NCI-H1436 (cell line): ENCODE measurements at regions not wholly inside any gene's neighbourhood (a gene's known extent, or its start where the extent isn't known, plus 50 kb on each side); places are given as distances from the start of the nearest gene placed in this dataset.
A peak's percentile ranks its signal among the peaks of the same experiment; 100 is the strongest.

ENCODE experiments used
- DNase-seq: peaks from one replicate; lab custom pipeline; 2025; lab: John Stamatoyannopoulos, UW

DNA sequence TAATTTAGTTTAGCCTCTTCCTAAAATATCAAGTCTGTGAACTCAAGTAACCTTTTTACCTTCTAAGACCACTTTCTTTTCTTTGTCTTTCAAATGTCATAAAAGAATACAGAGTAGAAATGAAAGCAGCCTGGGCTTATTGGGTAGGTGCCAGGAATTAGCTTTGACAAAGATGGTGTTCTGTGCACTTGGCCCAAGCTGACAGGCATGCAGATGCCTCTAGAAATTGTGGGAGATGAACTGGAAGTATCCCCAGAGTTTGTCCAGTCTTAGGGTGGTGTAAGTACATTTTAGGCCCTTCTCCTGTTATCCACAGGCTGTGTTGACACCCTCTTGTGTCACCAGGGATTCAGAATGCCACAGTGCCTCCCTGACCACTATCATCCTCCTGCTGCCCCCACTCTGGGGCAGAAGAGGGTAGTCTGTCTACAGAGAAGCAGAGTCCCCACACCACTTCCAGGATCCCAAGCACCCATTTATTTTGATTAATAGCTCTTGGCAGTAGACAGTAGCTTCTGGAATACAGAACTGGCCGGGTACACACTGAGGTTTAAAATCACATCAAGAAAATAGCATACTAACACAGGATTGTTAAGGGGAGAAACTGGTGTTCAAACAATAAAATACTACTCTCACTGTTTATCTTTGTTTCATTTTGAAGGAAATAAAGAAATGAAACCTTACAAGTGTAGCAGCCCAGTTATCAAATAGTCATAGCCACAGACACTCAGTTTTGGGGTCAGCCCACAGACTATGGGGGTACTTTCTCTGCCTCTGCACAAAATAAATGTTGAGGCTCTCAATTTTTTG is 343.2 kb downstream of the KCNRG start:
- no peak for DNase-seq

DNA sequence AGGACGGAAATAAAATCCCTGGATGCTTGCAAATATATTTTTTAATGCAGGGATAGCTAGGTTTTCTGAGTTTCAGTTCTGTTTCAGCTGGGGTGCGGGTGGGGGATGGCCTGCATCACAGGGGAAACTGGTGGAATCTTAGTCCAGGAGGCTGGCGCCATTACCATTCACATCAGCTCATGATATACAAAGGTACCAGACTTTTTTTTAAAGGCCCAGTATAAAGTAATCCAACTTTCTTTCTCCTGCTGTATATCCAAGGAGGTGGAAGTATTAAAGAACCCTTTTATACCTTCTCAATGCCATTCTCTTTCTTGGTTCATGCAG is 343.8 kb downstream of the KCNRG start:
- no peak for DNase-seq

DNA sequence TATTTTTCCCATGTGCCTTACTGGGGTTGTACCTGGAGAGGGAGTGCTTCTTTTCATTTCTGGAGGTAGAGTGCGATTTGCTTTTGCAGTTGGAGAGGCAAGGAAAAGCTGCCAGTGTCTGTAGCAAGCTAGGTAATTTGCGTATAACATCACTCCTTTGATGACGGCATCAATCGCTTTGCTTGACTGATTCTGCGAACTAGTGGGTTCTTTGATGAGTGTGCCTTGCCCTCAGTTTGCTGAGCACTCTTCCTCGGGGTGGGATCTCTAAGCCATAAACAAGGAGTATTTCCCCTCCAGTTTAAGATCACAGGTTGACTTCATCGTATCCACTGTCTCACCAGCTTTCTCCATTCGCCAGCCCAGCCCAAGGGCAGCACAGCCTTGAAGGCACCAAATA is 344.5 kb downstream of the KCNRG start:
- no peak for DNase-seq

DNA sequence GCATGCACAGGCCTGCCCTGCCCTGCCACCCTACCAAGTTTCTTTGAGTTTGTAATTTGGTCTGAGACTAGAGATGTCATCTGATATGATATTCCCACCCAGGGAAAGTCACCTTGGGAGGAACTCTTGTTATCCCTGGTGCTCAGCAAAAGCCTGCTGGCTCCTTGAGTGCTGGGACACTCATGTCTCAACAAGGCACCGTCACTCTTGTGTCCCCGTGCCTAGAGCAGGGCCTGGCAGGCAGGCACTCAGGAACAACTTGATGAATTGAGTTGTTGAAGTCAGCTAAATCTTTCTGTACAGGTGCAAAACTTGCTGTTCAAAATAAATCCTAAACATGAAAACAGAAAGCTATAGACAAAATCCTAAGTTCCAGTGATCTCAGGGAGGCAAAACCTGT is 345.4 kb downstream of the KCNRG start:
- DNase-seq, result no peak

DNA sequence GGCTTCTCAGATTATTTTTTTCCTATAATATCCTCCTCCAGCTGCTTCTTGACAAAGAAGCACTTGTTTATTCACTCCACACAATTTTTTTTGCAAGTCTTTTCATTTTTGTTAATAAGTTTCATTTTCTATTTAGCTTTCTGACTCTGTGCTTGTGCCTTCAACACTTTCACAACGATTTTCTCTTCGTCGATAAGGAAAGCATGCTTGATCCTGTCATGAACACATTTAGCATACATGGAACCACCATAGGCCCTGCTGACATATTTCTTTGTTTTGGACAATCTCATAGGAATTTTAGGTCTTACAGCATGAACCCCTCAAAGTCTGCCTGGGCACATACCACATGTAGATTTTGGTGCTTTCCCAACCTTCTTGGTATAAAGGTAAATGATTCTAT is 346.0 kb downstream of the KCNRG start:
- DNase-seq, result no peak

DNA sequence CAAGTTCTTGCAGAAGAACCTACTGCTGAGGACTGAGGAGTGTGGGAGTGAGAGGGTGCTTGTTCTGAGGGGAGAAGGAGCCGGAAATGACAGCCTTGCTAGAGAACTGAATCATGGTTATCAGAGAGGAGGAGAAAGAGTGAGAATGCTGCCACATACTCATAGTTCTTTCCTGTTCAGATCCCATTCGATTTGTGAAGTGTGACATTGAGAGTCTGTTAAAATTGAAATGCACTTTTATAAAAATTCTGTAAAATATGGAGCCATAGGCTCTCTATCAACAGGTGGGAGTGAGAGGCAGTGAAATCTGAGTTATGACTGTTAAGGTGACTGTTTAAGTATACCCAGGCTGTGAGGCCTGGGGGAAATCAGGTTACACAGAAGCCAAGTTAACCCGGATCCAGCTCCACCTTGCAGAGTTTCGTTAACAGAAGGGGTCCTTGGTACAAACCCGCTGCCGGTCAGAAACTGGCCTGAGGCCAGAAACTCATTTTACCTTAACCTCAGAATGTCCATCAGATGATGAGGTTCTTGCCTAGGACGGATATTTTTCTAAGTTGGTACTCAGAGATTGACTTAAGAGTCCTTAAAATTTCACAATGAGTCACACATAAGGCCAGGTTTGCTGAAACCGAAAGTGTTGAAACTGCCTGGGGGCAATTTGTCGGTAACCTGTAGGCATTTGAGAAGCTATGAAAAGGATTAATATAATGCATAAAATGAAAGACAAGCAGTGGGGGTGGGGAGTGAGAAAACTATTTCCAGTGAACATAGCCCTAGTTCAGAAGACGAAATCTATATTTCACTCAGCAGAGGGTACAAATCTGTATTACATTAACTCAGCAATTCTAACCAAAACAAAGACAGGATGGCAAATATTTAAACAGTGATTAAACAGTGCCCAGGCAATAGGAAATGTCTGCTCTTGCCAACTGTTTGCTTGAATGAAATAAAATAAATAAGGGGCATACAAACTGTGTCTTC is 350.5 kb downstream of the KCNRG start:
- no peak for DNase-seq

DNA sequence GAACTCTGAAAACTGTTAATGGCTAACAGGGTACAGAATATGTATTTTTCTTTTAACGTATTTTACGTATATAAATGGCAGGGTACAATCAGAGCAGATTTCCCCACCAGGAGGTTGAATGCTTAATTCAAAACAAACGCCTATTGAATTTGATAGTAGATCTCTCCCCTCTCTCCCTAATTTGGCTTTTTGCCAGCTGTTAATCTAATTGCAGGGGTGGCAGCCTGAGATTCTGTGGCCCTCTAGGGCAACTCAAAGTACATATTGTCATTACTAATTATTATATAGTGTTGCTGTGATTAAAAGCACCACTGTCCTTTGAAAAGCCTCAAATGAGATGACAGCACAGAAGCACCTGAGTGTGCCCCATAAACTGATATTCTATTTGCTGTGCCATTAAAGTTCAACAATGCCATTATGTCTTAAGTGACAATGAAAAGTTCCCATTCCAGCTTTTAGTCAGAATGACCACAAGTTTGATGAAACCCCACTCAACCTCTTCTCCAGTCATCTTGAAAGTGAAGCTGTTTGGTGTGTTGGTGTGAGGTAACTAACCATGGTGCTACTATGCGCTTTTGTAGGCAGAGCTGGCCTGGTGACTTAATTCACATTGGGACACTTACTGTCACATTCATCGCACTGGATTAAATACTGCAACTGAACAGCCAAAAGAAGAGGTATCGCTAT is 351.4 kb downstream of the KCNRG start:
- DNase-seq, result peak; percentile 33

DNA sequence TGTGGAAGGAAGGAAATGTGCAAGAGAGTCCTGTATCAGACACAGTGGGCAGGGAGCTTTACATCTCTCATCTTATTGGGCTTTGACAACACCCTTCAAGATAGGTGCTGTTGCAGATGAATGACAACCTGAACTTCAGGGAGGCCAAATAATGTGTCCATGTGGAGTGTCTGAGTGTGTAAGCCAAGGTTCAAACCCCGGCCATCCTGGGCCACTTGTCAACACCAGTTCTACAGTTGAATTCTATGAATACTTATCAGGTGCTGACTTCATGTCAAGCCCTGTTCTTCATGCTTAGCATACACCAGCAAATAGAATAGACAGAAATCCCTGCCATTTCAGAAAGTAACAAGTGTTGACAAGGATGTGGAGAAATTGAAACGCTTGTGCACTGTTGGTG is 354.4 kb downstream of the KCNRG start:
- DNase-seq, result no peak

DNA sequence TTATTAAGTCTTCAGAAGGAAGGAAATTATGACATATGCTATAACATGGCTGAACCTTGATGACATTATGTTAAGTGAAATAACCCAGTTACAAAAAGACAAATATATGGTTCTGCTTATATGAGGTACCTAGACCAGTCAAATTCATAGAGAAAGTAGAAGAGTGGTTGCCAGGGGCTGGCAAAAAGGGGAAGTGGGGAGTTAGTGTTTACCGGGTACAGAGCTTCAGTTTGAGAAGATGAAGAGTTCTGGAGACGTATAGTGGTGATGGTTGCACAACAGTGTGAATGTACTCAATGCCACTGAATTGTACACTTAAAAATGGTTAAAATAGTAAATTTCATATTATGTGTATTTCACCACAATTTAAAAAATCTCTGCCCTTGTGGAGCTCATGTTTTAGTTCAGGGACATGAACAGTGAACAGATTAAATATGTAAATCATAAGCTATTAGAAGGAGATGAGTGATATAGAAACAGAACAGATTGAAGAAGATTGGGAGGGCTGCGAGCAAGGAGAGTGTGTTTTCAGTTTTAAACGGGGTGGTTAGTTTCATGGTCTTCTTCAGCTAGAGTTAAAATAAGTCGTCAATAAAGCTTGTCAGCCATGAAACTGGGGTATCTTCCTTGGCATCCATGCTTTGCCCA is 355.2 kb downstream of the KCNRG start:
- no peak for DNase-seq

DNA sequence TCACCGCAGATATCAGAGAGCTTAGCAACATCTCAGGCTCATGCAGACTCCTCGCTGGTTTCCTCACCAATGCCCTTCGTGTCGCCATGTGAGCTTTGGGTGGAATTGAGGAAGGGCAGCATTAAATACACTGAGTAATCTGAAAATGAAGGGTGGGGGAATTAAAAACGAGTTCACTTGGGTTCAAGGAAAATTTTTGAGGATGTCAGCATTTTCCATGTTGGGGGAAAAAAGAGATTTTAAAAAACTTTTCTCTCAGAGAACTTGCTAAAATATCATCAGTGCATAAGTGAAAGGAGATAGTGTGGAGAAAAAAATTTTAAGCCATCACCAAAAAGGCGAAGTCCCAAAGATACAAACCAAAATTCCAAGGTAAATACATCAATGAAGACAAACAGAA is 359.3 kb downstream of the KCNRG start:
- no peak for DNase-seq

DNA sequence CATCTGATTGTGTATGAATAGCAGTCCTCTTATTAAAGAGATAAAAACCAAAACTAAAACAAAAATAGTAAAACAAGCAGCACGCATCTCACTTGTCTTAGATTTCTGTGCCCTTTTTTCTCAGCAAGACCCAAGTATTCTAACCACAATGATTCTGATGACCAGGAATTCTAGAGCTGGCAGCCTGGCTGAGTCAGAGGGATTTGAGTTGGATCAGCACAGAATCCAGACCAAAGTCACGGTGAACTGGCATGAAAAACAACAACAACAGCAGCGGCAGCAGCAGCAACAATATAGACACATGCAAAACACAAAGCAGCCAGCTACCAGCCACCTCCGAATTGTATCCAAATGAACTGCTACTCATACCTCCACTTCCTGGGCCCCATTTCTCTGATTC is 360.5 kb downstream of the KCNRG start:
- DNase-seq, result no peak

DNA sequence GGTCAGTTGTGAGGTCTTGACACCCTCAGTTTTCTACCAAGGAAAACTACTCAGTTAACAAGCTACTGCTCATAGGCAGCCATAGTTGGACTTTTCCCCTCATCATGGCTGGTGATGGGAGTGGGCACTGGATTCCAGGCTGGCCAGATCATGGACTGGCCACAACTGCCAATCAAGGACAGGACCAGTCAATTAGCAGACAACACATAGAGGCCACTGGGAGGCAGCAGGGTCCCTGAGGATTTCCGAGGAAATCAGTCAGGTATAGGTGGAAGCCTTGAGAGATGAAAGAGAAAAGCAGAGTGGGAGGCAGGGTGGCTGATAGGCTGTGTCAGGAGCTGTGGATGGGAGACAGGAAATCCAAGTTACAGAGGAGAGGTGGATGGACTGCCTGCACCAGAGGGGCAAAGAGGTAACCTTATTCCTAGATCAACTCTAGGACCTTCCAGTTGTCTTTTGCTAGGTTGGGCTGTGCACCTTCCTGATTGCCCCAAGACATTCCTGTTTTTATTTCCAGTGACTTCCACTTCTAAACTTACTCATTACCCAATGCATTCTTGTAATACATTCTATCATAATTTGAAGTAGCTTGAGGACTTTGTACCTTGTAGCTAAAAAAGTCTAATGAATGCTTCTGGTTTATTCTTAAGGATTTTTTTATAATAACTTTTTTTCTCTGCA is 361.8 kb downstream of the KCNRG start:
- DNase-seq, result no peak

DNA sequence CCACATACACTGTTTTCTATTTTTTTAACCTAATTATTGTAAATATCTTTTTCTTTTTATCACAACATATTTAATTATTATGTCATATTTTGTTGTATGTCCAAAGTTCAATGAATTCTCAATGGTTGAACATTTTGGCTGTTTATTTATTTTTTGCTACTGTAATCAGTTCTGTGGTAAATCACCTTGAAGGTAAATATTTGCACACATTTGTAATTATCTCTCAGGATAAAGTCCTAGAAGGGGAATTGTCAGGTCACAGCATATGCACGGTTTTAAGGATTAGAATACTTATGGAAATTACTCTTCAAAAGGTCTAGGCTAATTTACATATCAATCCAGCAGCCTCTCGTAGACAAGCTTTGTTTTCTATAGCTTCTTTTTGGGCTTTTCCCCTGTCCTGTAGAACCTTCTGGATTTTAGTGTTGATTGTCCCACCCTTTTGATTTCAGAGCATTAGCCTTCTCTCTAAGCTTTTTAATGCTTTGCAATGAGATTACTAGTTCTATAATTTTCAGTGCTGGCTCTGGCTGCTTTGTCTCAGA is 362.6 kb downstream of the KCNRG start:
- no peak for DNase-seq

DNA sequence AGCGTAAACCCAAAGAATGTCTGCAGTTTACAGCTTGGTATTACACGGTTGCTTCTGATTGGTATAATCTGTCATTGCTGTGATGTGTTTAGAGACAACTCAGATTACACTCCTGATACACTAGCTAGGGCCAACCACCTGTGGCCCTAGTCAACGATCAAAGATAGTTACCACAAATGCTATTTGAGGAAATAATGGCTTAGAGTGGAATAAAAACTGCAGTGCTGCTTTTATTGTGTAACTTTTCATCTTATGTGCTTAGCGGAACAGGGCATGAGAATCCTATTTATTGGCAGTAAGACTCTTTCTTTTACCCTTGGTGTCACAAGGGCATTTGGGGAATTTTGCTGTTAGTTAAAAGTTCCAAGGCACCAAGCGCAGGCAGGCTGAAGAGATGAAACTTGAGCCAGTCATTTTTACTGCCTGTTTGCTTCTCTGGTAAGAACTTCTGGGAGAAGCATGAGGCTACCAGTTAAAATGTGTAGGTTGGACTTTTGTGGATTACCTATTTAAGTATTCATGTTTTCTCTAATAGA is 363.3 kb downstream of the KCNRG start:
- DNase-seq, result no peak

DNA sequence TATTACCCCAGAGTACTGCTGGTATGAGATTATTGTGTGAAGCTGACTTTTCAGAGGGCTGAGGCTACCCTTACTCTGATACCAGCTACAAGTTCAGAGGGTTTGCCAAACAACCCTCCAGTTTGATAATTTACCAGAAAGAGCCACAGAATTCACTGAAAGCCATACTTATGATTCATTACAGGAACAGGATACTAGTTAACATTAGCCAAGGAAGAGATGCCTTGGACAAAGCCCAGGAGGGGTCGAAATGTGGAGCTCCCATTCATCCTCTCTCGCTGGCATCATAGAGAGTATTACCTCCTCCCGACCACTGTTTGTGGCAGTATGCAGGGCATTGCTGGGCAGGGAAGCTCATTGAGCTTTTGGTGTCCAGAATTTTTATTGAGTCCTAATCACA is 364.3 kb downstream of the KCNRG start:
- no peak for DNase-seq

DNA sequence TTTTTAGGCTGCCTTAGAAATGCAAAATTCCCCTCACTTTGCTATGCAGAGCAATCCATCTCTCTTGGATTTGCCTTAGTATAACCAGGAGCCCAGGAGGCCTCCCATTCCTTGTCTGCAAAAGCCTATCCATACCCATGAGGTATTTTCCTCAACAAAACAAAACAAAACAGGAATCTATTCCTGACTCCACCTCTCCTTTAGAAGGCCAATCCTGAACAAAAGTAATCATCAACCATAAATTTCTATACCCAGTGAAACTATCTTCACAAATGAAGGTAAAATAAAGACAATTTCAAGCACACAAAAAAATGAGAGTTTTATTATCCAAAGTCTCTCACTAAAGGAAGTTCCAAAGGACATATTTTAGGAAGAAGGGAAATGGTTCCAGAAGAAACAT is 365.7 kb downstream of the KCNRG start:
- DNase-seq, result no peak

DNA sequence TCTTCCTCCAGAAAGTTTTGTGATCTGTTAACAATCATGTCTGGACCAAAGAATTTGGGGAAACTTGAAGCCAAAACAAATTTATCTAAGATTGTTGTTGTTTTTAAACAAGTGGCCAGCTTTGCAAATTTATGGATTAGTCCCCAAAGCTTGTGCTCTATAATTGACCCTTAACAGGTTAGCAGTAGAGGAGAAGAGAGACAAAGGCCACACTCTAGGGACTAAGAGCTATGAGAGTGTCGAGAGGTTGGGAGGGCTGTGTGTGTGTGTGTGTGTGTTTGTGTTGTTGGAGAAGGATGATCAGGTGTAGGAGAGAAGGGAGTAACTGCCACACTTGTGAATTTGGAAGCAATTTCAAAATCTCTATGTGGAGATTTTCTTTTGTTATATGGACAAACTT is 367.3 kb downstream of the KCNRG start:
- DNase-seq, result no peak

DNA sequence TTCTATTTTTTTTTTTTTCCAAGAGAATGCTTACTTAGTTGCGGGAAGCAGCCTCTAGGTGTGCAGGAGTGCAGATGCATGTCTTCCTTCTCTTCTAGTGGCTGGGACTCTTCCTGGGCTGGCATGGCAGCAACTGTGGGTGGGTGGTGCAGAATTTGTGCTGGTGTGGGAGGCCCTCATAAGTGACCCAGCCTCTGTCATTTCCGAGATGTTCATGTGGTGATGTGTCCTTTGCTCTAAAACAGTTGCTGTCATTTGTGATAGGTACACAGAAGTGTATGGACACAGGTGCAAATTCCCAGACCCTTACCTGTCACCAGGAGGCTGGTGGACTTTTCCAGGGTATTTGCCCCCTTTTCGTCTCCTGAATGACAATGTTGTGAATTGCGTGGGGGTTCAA is 367.7 kb downstream of the KCNRG start:
- DNase-seq, result no peak

DNA sequence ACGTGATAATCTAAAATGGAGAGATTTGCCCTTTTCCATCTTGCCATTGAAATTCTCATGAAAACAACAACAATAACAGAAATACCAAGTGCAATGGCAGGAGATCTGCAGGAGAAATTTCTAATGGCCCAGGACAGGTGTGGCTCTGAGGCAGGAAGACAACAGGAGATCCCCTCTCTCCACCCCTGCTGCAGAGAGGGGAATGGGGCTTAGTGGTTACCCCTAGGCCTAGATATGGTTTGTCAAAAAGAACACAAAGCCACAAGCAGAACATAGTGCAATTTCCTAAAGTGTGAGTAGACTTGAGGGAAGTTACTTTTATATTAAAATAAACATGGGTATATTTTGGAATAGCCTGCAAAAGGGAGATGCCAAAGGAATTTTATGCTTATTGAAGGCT is 369.5 kb downstream of the KCNRG start:
- no peak for DNase-seq

DNA sequence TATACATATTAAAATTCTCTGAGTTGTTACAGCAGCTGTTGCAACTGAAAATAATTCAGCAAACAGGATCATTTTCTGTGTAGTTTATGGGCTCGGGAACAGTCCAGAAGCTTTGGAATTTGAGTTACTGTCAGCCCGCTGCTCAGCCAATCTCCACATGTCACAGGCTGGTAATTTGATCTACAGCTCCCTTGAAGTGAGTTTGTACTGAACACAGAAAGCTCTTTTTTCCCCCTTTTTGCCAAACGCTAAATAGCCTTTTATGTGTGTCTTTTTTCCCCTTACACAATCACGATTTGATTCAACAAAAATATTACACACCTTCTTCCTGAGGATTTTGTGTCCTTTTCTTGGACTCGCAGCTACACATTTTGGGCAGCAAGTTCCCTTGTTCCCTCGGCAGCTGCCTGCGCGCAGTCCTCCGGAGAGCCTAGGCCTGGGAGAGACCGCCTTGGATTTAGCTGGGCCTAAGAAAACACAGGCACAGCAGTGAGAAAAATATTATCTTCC is 371.4 kb downstream of the KCNRG start:
- DNase-seq, result no peak

DNA sequence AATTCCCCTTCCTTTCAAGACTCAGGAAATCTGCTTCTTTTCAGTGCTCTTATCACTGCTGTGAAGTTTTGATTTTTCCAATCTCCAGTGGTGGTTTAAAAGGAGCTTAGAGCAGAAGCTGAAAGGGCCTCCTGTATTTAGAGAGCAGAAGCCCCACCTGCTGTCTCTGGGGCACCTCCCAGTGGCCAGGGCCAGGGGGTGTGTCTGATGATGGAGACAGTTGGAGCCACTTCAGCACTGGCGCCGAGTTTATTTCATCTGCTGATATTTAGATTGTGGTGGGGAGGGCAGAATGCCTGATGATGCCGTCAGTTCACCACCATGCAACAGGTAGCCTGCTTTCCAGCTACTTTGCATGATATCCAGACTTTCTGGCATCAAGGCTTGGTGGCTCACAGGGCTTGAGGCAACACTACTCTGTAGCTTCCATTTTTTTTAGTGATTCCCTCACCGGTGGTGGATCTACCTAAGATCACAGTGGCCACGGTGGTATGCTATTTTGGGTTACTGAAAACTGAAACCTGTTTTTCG is 371.9 kb downstream of the KCNRG start:
- DNase-seq, result peak; percentile 35
